K562 (cell line): ENCODE measurements at regions not wholly inside any gene's neighbourhood (a gene's known extent, or its start where the extent isn't known, plus 50 kb on each side); places are given as distances from the start of the nearest gene placed in this dataset.

Source experiments
- AFF4 ChIP-seq: sonication (generic); formaldehyde crosslinking; IDR thresholded peaks from 2 replicates; pipeline ENCODE4 v1.8.0; 2023; ENCODE audit warnings: mild to moderate bottlenecking, missing genetic modification reagents
- CLOCK ChIP-seq: fragments of 250-450 bp; sonication (Bioruptor Pico); IDR thresholded peaks from 2 replicates; pipeline ENCODE4 v1.4.0; 2020; ENCODE audit warnings: mild to moderate bottlenecking, moderate library complexity, borderline replicate concordance
- FUS ChIP-seq: fragments of 200-400 bp; formaldehyde crosslinking; optimal IDR thresholded peaks from 2 replicates; pipeline ENCODE3; 2017; ENCODE audit warnings: low read depth, low read length
- LARP7 ChIP-seq: fragments of 450-650 bp; IDR thresholded peaks from 2 replicates; pipeline ENCODE4 v1.6.1; 2016
- MBD2 ChIP-seq: sonication (generic); IDR thresholded peaks from 2 replicates; pipeline ENCODE4 v1.6.1; 2016; ENCODE audit warnings: low read depth, borderline replicate concordance
- MEF2A ChIP-seq: IDR thresholded peaks from 2 replicates; pipeline ENCODE4 v1.6.1; 2011; ENCODE audit warnings: low read depth, mild to moderate bottlenecking, low read length, moderate library complexity; ENCODE audit not compliant: control insufficient read depth
- MIER1 ChIP-seq: fragments of 450-650 bp; IDR thresholded peaks from 2 replicates; pipeline ENCODE4 v1.6.1; 2016; ENCODE audit warnings: antibody characterized with exemption, mild to moderate bottlenecking, low read depth
- ZBTB33 ChIP-seq: sonication (generic); formaldehyde crosslinking; IDR thresholded peaks from 2 replicates; pipeline ENCODE4 v1.8.1; 2023; ENCODE audit warnings: mild to moderate bottlenecking, missing genetic modification reagents
- ZBTB40 ChIP-seq, 2 experiments: fragments of 450-650 bp in 1 of 2; sonication (generic) in 1 of 2; formaldehyde crosslinking in 1 of 2; IDR thresholded peaks; 2 replicates each; pipeline versions ENCODE4 v1.7.1 to v1.9.0; 2016 to 2022; ENCODE audit warnings: inconsistent platforms in 1 of 2, mild to moderate bottlenecking in 1 of 2, missing genetic modification reagents in 1 of 2
- ZFP30 ChIP-seq: fragments of 250-450 bp; sonication (Bioruptor Pico); IDR thresholded peaks from 2 replicates; pipeline ENCODE4 v1.8.0; 2022; ENCODE audit warnings: moderate library complexity, mild to moderate bottlenecking, inconsistent platforms, borderline replicate concordance

GRCh38 chr12:46579474-46579873, 206.9 kb upstream of the SLC38A2 start (continued):
- no peak for TF ChIP-seq ZBTB40 (IDR thresholded peaks at IDR 0.05)
- no peak for TF ChIP-seq ZBTB40 (CRISPR knock-in tag; IDR thresholded peaks at IDR 0.05)
- no peak for TF ChIP-seq MIER1
- TF ChIP-seq FUS = no peak
- TF ChIP-seq MEF2A = no peak
- TF ChIP-seq ZBTB33 = no peak
- no peak for TF ChIP-seq LARP7
- no peak for TF ChIP-seq CLOCK (CRISPR knock-in tag)
- no peak for TF ChIP-seq AFF4
- no peak for TF ChIP-seq MBD2
- no peak for TF ChIP-seq ZFP30
